Inflammatory macrophage treated with lipopolysaccharide for 4 hours (primary cell): ENCODE measurements at regions not wholly inside any gene's neighbourhood (a gene's known extent, or its start where the extent isn't known, plus 50 kb on each side); places are given as distances from the start of the nearest gene placed in this dataset.
A peak's percentile ranks its signal among the peaks of the same experiment; 100 is the strongest.

Source experiments
- DNase-seq: peaks from one replicate; pipeline ENCODE4 v3.0.0-alpha.2; 2020

DNA sequence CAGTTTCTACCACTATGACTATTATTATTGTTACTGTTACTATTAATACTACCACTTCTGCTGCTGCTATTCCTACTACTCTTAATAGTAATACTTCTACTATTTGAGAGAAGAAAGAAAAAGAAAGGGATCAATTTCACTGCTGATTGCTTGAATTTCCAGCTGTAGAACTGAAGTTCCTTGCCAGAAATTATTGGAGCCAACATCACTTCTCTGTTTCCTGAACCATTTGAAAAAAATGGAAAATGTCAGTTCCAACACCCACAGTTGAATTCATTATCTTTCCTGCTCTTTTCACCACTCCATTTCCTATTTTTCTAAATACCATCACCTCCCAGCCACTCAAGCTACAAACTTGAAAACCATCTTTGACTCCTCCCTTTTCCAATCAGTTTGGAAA, 54.1 kb upstream of the PIK3C2G start:
- DNase-seq = no peak

DNA sequence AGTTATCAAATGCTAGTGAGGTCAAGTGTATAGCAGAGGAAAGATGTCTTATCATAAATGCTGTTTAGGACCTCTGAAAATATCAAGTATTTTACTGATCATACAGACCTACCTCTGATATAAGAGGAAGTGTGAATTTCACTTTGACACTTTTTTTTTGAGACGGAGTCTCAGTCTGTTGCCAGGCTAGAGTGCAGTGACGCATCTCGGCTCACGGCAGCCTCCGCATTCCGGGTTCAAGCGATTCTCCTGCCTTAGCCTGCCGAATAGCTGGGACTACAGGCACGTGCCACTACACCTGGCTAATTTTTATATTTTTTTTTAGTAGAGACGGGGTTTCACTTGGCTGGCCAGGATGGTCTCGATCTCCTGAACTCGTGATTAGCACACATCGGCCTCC, 55.1 kb upstream of the PIK3C2G start:
- DNase-seq = no peak

DNA sequence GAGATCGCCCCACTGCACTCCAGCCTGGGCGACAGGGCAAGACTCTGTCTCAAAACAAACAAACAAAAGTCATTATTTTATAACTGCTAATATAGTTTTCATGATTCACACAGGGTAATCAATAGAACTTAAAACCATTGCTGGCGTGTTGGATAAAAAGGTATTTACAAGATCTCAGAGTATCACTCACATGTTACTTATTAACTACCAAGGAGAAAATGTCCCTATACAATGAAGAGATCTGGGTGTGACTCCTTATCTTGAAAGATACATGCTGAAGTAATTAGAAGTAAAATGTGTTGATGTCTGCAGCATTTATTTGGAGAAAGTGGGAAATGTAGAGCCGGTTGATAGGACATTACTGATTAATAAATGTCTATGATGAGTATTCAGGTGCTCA, 57.3 kb upstream of the PIK3C2G start:
- no peak for DNase-seq

DNA sequence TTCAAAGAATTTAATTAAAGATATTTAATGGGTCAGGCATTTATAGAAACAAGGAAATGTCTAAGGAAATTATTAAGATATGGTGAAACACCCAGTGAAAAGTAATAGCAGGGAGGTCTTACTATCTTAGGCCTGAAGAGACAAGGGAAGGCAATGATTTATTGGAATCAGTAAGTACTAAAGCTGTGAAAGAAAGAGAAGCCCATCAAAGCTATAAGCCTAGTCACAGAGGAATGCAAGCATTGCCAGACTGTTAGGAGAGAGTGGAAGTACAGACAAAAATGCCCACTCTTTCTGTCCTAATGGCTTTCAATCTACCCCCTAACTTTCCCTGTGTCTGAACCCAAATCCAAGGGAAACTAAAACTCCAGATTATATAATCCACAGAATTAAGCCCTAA, 69.2 kb upstream of the PIK3C2G start:
- no peak for DNase-seq

DNA sequence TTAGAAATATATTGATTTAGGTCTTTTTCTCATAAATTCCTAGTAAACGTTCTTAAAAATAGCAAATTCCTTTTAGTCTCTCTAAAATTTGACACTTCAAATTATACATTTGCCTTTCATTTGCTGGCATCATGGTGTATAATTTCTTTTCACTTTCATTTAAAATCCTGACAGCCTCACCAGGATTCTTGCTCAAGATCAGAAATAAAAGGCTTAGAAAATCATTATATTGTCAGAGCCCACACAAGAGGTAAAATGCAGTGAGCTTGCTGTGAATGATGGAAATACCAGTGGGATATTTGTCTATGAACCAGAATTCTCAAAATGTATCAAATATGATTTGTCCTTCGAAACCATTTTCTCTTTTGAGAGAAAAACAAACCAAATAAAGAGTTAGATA, 78.2 kb upstream of the PIK3C2G start:
- no peak for DNase-seq

DNA sequence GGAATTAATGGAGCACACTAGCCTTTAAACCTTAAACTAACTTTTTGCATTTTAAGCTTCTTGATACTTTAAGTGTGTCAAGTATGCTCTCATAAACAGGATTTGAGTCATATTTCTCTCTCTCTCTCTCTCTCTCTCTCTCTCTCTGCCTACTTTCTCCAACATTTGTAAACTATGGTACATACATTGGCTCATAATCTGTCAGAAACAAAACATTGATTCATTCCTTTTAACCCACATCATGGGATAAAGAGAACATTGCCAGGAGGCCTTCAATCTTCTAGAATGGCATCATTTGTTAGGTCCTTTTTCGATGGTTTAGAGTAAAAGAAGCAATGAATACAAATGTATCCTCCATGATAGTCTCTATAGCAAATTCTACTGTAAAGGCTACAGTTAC, 81.6 kb upstream of the RERGL start:
- DNase-seq = no peak

DNA sequence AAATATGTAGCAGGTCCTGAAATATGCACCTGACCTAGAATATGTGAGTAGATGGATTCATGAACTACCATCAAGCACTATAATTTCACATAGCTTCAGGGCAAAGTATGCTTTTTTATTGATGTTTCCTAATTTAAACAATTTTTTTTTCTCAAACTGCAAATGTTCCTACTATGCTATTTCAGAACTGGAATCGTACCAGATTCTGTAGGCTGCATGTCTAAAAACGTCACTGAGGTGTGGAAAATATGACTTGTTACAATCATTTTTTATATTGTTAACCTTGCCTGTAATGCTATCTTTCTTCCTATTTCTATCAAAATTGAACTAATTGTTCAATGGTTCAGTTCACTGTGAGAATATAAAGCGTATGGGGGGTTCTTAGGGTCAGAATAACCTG, 78.0 kb upstream of the RERGL start:
- no peak for DNase-seq

DNA sequence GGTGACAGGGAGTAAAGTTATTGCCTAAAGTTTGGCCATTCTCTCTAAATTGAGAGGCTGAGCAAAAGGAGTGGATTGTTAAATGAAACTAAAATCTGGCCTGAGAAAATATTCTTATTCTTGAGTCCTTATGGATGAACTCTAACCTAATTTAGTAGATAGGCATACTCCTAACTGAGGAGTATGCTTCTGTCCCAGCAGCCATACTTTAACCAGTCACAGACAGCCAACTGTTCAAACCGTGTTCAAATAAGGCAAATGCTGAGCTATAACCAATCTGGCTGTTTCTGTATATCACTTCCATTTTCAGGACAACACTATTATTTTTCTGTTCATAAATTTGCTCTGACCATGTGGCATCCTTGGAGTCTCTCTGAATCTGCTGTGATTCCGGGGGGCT, 75.9 kb upstream of the RERGL start:
- no peak for DNase-seq

DNA sequence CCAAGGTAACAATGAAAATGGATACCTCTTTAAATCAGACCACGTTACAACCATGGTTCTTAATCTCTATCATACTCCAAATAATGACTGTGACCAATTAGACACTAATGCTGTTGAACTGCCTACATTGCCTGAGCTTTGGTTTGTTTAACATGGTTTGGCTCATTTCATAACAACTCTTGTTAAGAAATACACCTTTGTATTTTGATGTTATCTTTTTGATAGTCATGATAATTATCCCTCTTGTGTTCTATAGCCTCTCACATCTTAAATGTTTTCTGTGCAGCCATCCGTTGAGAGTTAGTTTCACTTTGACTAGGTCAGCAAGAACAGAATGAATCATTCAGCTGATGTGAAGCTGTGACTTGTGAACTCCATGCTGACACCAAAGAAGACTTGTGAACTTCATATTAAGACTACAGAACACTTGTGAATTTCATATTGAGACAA, 75.5 kb upstream of the RERGL start:
- peak; percentile 12 for DNase-seq

DNA sequence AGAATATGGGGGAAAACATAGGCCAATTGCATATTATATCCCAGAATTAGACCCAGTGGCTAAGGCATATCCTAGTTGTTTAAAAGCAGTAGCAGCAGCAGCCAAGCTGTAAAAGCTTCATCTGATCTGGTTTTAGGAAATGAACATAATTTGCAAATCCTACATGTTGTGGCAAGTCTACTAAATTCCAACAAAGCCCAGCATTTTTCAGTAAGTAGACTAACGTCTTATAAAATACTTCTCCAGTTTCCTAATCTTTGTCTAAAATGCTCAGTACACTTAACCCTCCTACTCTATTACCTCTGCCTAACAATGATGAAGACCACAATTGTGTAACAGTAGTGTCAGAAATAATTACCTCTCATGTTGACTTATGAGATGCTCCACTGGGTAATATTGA, 70.9 kb upstream of the RERGL start:
- no peak for DNase-seq

DNA sequence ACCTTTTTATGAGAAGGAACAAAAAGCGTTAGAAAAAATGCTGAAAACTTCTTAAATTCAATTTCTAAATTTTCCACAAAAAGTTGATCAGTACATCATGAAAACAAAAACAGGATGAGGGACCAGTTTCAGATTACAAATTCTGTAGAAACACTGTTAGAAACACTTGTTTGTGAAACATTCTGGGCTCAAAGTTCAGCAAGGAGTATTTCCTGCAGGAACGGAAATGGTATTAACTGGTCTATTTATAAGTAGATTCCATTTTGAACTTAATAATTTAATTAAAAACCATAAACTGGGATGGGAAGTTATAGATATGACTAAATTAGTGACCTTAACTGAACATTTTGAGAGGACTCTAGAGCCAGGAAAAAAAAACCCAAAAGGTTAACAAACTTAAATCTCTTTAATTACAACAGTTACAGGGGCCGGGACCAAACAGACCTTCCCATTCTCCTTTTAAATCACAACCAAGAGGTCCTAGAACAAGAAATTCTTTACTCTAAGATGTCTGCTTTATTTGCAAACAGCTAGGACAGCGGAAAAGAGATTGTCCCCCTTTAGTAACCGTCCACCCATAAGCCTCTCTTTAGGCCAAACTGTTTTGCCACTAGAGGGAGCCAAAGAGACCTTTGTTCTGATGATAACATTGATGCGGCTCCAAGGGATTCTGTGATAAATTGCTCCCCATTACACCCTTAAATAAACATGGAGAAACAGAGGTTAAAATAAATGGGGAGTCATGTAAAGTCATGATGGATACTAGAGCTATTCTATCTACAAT, 69.0 kb upstream of the RERGL start:
- DNase-seq = peak; percentile 21

DNA sequence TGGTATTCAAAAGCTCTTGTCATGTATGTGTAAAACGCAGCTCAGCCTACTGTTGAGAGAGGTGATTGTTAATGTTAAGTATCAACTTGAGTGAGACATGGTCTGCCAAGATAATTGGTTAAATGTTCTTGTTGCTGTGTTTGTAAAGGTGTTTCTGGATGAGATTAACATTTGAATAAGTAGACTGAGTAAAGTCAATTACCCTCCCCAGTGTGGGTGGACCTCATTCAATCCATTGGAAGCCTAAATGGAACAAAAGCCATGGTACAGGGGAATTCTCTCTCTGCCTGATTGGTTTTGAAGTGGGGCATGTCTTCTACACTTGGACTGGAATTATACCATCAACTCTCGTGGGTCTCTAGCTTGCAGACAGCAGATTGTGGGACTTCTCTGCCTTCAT, 63.8 kb upstream of the RERGL start:
- no peak for DNase-seq

DNA sequence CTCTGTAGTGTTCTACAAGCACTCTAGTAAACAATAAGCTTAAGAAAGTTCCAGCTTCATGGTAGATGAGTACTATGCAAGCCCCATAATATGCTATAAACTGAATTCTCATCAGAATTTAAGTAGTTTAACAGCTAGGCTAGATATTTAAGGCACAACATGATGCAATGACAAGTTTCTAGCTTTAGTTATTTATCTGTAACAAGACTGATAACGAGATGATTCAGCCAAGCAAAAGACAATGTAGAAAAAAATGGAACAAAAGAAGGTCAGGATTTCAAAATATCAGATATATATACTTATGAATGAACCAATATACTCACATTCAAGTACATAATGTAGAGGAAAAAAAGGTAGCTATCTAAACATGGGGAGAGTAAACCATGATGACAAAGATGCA, 61.0 kb upstream of the RERGL start:
- no peak for DNase-seq

DNA sequence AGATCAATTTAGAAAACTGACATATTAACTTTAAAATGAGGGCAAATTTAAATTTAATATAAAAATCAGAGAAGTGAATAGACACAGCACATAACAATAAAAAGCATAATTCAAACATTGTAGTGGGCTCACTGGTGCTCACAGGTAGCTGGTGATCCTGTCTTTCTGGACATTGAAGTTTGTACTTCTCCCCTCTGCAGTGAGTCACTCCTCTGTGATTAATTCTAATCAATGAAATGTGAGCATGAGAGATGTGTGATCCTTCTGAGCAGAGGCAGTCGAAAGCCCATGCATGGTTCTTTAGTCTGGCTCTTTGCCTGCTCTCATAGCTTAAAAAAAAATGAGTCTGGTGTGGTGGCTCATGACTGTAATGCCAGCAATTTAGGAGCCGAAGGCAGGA, 59.0 kb upstream of the RERGL start:
- no peak for DNase-seq

DNA sequence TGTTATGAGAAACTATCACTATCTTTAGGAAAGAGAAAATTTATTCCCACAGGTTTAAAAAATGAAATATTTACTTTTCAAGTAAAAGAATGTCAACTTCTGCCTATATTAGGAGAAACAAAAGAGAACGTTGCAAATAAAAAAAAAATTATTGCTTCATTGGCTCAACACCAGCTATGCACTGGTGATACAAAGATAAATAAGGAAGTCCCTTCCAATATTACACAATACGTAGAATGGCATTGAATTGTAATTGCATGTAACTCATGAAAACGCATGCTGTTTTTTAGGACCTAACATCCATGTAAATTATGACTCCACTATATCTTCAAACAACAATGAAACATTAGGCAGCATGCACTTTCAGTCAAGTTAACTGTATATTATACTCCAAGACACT, 56.4 kb upstream of the RERGL start:
- DNase-seq = peak; percentile 83

DNA sequence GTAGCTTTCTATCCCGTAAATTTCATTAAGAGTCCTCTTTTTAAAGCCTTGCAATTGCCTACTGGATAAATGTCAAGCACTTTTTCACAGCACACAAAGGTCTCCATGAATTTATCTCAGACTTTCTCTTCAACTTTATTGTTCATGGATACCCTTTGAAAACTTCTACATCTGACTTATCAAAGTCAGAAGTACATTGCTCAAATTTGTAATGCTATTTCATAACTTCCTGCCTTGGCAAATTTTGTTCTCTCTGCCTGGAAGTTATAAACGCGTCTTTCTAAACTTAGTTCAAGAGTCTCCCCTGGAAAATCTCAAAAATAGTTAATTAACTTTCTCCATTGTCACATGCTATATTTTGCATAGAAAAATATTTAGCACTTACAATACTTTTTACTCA, 55.9 kb upstream of the RERGL start:
- DNase-seq = peak; percentile 62

DNA sequence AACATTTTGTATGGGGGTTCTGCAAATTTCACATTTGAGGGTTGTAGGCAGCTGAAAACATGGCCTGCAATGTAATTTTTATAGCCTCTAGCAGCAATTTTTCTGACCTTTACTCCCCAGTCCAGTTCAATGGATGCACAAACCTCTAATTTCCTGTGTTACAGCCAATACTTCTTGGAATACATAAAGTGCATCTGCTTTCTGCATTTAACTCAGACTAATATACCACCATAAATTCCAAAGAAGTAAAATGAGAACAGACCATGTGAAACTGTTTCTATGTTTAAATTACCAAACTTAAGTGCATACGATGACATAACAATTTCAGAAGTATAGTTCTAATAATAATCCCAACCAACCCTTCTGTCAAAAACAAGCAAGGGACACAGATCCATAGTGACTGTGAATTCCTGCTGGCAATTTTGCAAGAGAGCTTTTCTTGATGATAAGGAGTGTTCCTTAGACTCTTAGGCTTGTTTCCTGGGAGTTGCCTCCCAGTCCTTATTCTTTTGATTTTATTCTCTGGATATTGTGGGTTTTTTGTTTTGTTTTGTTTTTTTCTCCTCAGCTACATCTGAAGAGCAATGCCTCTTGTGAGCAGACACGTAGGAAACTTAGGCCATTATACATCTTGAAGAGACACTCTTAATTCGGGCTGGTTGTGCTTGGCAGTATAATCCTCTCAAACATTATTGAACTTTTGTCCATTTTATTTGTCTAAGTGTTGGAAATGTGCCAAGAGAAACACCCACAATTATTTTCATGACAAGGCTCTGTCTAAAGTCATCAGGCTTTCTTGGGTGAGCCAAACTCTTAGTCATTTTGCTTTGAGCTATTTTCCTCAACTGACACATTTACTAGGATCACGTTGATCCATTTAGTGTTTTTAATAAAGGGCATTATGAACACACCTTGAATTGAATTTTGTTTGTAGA, 51.3 kb upstream of the RERGL start:
- DNase-seq = peak; percentile 8

DNA sequence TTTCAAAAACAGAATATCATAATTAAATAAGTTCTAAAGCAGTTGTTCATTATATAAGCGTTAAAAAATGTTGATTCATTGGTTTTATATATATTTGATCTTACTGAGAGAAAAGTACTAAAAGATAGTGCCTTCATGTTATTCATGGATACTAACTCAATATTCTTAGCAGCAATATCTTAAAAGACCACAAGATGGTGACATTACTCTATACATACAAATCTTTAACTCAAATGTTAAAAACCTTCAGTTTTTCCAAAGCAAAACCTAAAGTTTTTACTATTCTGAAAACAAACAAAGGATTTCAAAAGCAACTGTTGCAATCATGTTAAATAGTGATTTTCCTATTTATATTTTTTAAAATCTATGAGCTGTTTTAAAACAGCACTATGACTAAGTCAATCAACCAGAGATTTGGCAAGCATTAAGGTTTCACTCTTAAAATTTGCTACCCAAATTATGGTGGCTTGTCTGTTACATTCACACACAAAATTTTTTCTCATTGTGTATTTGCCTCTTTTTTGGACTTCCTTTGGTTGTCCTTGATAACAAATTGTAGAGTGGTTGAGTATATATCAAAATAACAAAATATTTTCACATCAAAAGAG, 50.1 kb upstream of the RERGL start:
- peak; percentile 47 for DNase-seq
